HEK293 (cell line): ENCODE measurements at regions not wholly inside any gene's neighbourhood (a gene's known extent, or its start where the extent isn't known, plus 50 kb on each side); places are given as distances from the start of the nearest gene placed in this dataset.

Experiments used
- MYNN ChIP-seq: fragments of 450-650 bp; formaldehyde crosslinking; IDR thresholded peaks from 2 replicates; pipeline ENCODE4 v1.5.1; 2016; ENCODE audit warnings: missing biosample characterization, missing genetic modification characterization, borderline replicate concordance
- ZNF175 ChIP-seq: fragments of 450-650 bp; formaldehyde crosslinking; IDR thresholded peaks from 2 replicates; pipeline ENCODE4 v1.5.1; 2016; ENCODE audit warnings: missing biosample characterization, missing genetic modification characterization
- ZNF426 ChIP-seq: fragments of 450-650 bp; formaldehyde crosslinking; IDR thresholded peaks from 2 replicates; pipeline ENCODE4 v1.5.1; 2017; ENCODE audit warnings: missing biosample characterization, missing genetic modification characterization, mild to moderate bottlenecking, inconsistent platforms, moderate library complexity
- ZNF768 ChIP-seq: fragments of 450-650 bp; formaldehyde crosslinking; IDR thresholded peaks from 2 replicates; pipeline ENCODE4 v1.5.1; 2018; ENCODE audit warnings: missing biosample characterization, mild to moderate bottlenecking, missing genetic modification characterization
- TF ChIP-seq, protein P1 (sequence below): fragments of 450-650 bp; formaldehyde crosslinking; IDR thresholded peaks from 2 replicates; pipeline ENCODE4 v1.5.1; 2016; ENCODE audit warnings: missing biosample characterization, missing genetic modification characterization
- TF ChIP-seq, protein P2 (sequence below): fragments of 450-650 bp; formaldehyde crosslinking; IDR thresholded peaks from 2 replicates; pipeline ENCODE4 v1.5.1; 2016; ENCODE audit warnings: missing biosample characterization, missing genetic modification characterization

DNA sequence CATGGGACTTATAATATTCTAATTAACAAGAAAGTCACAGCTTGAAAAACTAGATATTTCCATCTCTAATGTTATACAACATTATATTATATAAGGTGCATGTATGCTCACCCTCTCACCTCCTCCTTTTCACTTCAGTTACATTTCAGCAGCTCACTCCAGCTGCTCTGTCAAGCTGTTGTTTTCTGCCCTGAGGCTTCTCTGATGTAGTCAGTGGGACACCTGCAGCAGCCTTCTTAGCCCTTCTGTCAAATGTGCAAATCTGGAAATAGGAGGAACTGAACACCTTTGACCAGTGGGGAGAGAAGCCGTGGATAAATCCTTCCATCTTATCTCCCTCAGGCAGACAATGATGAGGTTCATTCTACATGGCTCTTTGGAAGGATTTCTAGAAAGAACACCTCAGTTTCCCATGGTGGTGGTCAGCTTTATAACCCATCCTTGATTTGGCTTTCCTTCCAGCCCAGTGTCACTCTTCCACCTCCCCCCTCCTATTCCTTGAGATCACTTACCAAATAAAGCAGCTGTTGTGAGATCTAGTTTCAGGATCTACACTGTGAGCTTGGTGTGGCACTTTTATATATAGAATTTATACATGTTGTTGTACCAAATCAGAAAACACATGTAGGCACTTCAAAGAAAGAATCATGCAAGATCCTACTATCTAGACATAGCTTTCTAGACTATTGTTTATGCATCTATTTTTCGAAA lies 79.6 kb upstream of the STK38L start:
- TF ChIP-seq ZNF426 (tag by site-specific recombination): no peak
- TF ChIP-seq MYNN (tag by site-specific recombination): no peak
- TF ChIP-seq, protein P1, sequence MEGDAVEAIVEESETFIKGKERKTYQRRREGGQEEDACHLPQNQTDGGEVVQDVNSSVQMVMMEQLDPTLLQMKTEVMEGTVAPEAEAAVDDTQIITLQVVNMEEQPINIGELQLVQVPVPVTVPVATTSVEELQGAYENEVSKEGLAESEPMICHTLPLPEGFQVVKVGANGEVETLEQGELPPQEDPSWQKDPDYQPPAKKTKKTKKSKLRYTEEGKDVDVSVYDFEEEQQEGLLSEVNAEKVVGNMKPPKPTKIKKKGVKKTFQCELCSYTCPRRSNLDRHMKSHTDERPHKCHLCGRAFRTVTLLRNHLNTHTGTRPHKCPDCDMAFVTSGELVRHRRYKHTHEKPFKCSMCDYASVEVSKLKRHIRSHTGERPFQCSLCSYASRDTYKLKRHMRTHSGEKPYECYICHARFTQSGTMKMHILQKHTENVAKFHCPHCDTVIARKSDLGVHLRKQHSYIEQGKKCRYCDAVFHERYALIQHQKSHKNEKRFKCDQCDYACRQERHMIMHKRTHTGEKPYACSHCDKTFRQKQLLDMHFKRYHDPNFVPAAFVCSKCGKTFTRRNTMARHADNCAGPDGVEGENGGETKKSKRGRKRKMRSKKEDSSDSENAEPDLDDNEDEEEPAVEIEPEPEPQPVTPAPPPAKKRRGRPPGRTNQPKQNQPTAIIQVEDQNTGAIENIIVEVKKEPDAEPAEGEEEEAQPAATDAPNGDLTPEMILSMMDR: no peak
- TF ChIP-seq ZNF175 (tag by site-specific recombination): no peak
- TF ChIP-seq, protein P2, sequence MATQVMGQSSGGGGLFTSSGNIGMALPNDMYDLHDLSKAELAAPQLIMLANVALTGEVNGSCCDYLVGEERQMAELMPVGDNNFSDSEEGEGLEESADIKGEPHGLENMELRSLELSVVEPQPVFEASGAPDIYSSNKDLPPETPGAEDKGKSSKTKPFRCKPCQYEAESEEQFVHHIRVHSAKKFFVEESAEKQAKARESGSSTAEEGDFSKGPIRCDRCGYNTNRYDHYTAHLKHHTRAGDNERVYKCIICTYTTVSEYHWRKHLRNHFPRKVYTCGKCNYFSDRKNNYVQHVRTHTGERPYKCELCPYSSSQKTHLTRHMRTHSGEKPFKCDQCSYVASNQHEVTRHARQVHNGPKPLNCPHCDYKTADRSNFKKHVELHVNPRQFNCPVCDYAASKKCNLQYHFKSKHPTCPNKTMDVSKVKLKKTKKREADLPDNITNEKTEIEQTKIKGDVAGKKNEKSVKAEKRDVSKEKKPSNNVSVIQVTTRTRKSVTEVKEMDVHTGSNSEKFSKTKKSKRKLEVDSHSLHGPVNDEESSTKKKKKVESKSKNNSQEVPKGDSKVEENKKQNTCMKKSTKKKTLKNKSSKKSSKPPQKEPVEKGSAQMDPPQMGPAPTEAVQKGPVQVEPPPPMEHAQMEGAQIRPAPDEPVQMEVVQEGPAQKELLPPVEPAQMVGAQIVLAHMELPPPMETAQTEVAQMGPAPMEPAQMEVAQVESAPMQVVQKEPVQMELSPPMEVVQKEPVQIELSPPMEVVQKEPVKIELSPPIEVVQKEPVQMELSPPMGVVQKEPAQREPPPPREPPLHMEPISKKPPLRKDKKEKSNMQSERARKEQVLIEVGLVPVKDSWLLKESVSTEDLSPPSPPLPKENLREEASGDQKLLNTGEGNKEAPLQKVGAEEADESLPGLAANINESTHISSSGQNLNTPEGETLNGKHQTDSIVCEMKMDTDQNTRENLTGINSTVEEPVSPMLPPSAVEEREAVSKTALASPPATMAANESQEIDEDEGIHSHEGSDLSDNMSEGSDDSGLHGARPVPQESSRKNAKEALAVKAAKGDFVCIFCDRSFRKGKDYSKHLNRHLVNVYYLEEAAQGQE: no peak
- no peak for TF ChIP-seq ZNF768 (tag by site-specific recombination)
